OCI-LY3 (cell line): ENCODE measurements at regions not wholly inside any gene's neighbourhood (a gene's known extent, or its start where the extent isn't known, plus 50 kb on each side); places are given as distances from the start of the nearest gene placed in this dataset.

Experiments
- H2AFZ ChIP-seq: fragments of 200-600, 300-600 bp; shearing (Covaris generic); 2 replicates; pipeline ENCODE4 v1.6.0; 2014; ENCODE audit warnings: antibody characterized with exemption, low read depth, low read length
- H3K27ac ChIP-seq: fragments of 200-600, 300-600 bp; sonication (generic); 2 replicates; pipeline ENCODE4 v1.5.1; 2014; ENCODE audit warnings: mild to moderate bottlenecking, low read length, moderate library complexity, mixed read lengths
- H3K27me3 ChIP-seq: fragments of 200-600, 300-600 bp; sonication (generic); 2 replicates; pipeline ENCODE4 v1.6.1; 2014; ENCODE audit warnings: low read depth, low read length, mixed read lengths
- H3K36me3 ChIP-seq: fragments of 200-600, 300-600 bp; sonication (generic); replicated peaks from 2 replicates; pipeline ENCODE3; 2014; ENCODE audit warnings: low read depth, low read length, mixed read lengths
- H3K4me1 ChIP-seq: fragments of 300-600, 200-600 bp; sonication (generic); 2 replicates; pipeline ENCODE4 v1.6.1; 2014; ENCODE audit warnings: low read length, mixed read lengths
- H3K4me2 ChIP-seq: fragments of 200-600, 300-600 bp; sonication (generic); 2 replicates; pipeline ENCODE4 v1.6.1; 2014; ENCODE audit warnings: low read length, mixed read lengths
- H3K4me3 ChIP-seq: fragments of 300-600, 200-600 bp; sonication (generic); 2 replicates; pipeline ENCODE4 v1.5.1; 2014; ENCODE audit warnings: antibody characterized with exemption, mild to moderate bottlenecking, low read length, moderate library complexity
- H3K79me2 ChIP-seq: fragments of 300-600, 200-600 bp; shearing (Covaris generic); 2 replicates; pipeline ENCODE4 v1.6.1; 2014; ENCODE audit warnings: mild to moderate bottlenecking, low read length, mixed read lengths
- H3K9ac ChIP-seq: fragments of 300-600, 200-600 bp; shearing (Covaris generic); 2 replicates; pipeline ENCODE4 v1.6.0; 2014; ENCODE audit warnings: mild to moderate bottlenecking, low read length, moderate library complexity
- H3K9me3 ChIP-seq: fragments of 200-600, 300-600 bp; shearing (Covaris generic); 2 replicates; pipeline ENCODE4 v1.6.1; 2014; ENCODE audit warnings: low read length, mixed read lengths; ENCODE audit not compliant: insufficient read depth
- H4K20me1 ChIP-seq: fragments of 200-600, 300-600 bp; sonication (generic); 2 replicates; pipeline ENCODE4 v1.6.1; 2016; ENCODE audit warnings: low read length, mixed read lengths; ENCODE audit not compliant: insufficient read depth
- EZH2phosphoT487 ChIP-seq: fragments of 200-600 bp; shearing (Covaris generic); IDR thresholded peaks from 2 replicates; pipeline ENCODE4 v1.6.1; 2018; ENCODE audit warnings: antibody characterized with exemption, mixed run types, low read depth
- TF ChIP-seq, protein P1 (sequence below): fragments of 200-600, 300-600 bp; sonication (generic); IDR thresholded peaks from 2 replicates; pipeline ENCODE4 v1.5.1; 2014; ENCODE audit warnings: antibody characterized with exemption, low read length, low read depth

DNA sequence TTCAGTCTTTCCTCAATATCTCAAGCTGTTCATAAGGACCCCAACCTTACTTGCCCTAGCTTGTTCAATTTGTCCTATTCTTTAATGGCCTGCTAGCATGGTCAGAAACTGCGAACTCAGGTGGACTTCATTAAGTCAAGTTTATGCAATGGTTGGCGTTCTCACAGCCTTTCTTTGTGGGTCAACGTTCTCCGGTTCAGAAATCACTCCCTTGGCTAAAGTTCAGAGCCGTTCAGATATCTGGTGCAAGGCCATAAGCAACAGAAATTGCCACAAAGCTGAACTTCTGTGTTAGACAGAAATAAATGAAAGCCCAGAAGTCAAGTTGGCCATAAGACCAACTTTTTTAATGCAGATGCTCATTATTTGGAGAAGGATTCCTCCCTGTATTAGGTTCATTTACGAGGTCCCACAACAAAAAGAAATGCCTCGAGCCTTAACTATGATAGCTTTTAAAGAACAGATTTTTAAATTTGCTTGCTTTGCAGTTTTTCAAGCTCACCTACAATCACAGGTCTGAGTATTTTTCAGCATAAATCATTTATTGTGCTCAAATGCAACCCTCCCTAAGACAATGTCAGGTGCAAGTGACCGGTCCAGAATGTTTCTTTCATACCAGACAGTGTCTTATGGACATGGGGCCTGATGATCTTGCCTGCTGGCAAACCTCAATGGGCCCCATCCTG, 140.2 kb upstream of the COL11A1 start:
- Histone ChIP-seq H3K36me3 (no peaks in the 10 kb centered on the region), H3K4me3 (no peak overlapping the region), H3K4me1 (no peaks in the 10 kb centered on the region), H3K4me2 (no peak overlapping the region), H3K27me3 (no peaks in the 10 kb centered on the region), H3K9ac (no peak overlapping the region), H3K79me2 (no peaks in the 10 kb centered on the region), H4K20me1 (no peaks in the 10 kb centered on the region), H3K9me3 (no peaks in the 10 kb centered on the region), H3K27ac (no peak overlapping the region), H2AFZ (no peak overlapping the region)
- TF ChIP-seq EZH2phosphoT487 = no peak
- TF ChIP-seq, protein P1, sequence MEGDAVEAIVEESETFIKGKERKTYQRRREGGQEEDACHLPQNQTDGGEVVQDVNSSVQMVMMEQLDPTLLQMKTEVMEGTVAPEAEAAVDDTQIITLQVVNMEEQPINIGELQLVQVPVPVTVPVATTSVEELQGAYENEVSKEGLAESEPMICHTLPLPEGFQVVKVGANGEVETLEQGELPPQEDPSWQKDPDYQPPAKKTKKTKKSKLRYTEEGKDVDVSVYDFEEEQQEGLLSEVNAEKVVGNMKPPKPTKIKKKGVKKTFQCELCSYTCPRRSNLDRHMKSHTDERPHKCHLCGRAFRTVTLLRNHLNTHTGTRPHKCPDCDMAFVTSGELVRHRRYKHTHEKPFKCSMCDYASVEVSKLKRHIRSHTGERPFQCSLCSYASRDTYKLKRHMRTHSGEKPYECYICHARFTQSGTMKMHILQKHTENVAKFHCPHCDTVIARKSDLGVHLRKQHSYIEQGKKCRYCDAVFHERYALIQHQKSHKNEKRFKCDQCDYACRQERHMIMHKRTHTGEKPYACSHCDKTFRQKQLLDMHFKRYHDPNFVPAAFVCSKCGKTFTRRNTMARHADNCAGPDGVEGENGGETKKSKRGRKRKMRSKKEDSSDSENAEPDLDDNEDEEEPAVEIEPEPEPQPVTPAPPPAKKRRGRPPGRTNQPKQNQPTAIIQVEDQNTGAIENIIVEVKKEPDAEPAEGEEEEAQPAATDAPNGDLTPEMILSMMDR = no peak

GRCh38 chr1:103247517-103247916, 139.2 kb upstream of the COL11A1 start:
- no peaks in the 10 kb centered on the region for H3K36me3 ChIP-seq
- no peak overlapping the region for H3K4me3 ChIP-seq
- TF ChIP-seq EZH2phosphoT487 = no peak
- TF ChIP-seq, protein P1 = no peak
- H3K79me2 ChIP-seq = no peaks in the 10 kb centered on the region
- H3K27me3 ChIP-seq = no peaks in the 10 kb centered on the region
- H3K9ac ChIP-seq = no peak overlapping the region
- H4K20me1 ChIP-seq = no peaks in the 10 kb centered on the region
- H2AFZ ChIP-seq = no peak overlapping the region
- H3K4me2 ChIP-seq = no peak overlapping the region
- no peak overlapping the region for H3K27ac ChIP-seq
- no peaks in the 10 kb centered on the region for H3K4me1 ChIP-seq
- no peaks in the 10 kb centered on the region for H3K9me3 ChIP-seq

- no peak overlapping the region for H3K4me3 ChIP-seq
- no peaks in the 10 kb centered on the region for H3K4me1 ChIP-seq
- H2AFZ ChIP-seq = no peak overlapping the region
- H3K27me3 ChIP-seq = no peaks in the 10 kb centered on the region
- H3K79me2 ChIP-seq = no peaks in the 10 kb centered on the region
- TF ChIP-seq EZH2phosphoT487 = no peak
- TF ChIP-seq, protein P1 = no peak
- H4K20me1 ChIP-seq = no peaks in the 10 kb centered on the region
- H3K9me3 ChIP-seq = no peaks in the 10 kb centered on the region
- no peak overlapping the region for H3K27ac ChIP-seq
- H3K9ac ChIP-seq = no peak overlapping the region
- H3K36me3 ChIP-seq = no peaks in the 10 kb centered on the region
- no peak overlapping the region for H3K4me2 ChIP-seq
These were observed 135.2 kb upstream of the COL11A1 start for GRCh38 chr1:103243481-103243880.

- Histone ChIP-seq H3K36me3 (no peaks in the 10 kb centered on the region), H3K79me2 (no peaks in the 10 kb centered on the region), H3K4me3 (no peak overlapping the region), H3K9ac (no peak overlapping the region), H3K4me1 (no peaks in the 10 kb centered on the region), H4K20me1 (no peaks in the 10 kb centered on the region), H3K27ac (no peak overlapping the region), H2AFZ (no peak overlapping the region), H3K9me3 (no peaks in the 10 kb centered on the region), H3K4me2 (no peak overlapping the region), H3K27me3 (no peaks in the 10 kb centered on the region)
- TF ChIP-seq, protein P1 = no peak
- TF ChIP-seq EZH2phosphoT487 = no peak
These were observed 130.7 kb upstream of the COL11A1 start for GRCh38 chr1:103239034-103239433.
